ENCODE measurements at regions not wholly inside any gene's neighbourhood (a gene's known extent, or its start where the extent isn't known, plus 50 kb on each side); places are given as distances from the start of the nearest gene placed in this dataset.
"Not testable (repeated sequence)": the region's sequence is repeated elsewhere in the genome, so short reads cannot be mapped to it uniquely, and the experiment has no call there.

DNA sequence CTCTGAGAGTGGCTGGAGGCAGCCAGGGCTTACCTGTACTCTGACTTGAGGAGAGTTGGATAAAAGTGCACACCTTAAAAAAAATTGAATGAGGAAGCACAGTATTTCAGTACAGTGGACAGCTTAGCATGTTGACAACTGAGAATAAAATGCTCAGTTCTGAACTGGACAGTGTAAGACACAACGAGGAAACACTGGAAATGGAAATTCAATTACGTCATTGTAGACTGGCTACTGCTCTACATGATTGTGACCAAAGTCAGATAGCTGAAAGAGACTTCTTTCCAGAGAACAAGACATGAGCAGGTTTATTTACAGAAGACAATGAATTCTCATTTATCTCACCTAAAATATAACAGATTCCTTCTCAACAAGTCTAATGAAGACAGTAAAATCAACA, 100.1 kb downstream of the CCDC74A start:
- TF ChIP-seq CTCF (IDR thresholded peaks at IDR 0.05); POLR2A (IDR thresholded peaks at IDR 0.05); POLR2AphosphoS5 (IDR thresholded peaks at IDR 0.05; ENCODE audit: insufficient read depth in 1 of 2, low read depth in 1 of 2): not testable (repeated sequence)
